ENCODE measurements at regions not wholly inside any gene's neighbourhood (a gene's known extent, or its start where the extent isn't known, plus 50 kb on each side); places are given as distances from the start of the nearest gene placed in this dataset.

DNA sequence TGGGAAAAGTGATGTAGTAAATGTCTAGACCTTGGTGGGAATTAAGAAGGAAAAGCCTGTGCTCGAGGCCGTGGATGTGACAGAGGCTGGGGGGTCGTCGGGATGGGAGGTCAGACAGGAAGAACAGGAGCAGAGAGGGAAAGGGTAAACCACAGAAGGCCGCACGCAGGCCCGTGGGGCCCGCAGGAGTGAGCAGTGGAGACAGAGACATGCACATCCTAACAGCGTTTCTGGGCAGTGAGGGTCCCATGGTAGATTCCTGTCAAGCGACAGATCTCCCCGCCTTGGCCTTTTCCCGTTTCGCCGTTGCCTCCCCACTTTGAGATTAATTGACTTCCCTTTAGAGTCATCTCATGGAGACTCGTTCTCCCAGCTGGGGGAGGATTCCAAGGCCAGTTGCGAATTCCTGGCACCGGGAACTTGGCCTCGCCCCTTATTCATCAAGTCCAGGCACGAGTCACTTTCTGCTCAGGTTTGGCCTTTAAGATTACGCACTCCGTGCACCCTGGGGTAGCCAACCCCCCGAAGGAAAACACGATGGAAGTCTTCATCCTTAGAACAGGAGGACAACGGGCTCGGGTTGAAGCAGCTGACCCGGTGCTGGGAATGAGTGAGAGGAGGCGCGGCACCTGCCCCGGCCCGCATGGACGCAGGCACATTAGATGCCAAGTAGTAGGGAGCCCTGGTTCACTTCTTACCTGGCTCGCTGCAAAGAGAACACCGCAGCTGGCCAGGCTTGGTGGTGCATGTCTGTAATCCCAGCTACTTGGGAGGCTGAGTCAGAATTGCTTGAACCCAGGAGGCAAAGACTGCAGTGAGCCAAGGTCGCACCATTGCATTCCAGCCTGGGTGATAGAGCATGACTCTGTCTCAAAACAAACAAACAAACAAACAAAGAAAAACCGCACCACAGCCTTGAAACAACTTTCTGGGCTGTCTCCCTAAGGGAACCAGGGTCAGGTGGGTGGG, 315.2 kb upstream of the SHH start:
- no peak for DNase-seq (ENCODE audit: low read depth in 2 of 2)

GRCh38 chr7:156125841-156126730, 313.8 kb upstream of the SHH start:
- no peak for DNase-seq (ENCODE audit: low read depth in 2 of 2)

DNA sequence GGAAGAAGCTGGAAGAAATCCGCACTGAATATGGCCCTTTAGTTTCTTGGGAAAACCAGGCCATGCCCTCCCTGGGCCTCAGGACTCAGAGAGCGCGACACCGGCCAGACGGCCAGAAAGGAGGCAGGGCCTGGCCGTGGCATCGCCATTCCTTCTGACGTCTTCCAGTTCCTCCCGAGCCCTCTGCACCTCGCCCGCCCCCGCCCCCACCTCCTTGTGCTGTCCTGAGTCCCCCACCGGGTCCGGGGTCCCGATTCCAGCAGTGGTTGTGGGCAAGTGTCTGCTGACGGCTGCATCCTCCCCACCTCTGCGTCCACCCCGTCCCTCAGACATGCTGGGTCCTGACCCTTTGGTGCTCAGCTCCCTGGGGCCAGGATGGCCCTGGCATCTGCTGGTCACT, 312.1 kb upstream of the SHH start:
- DNase-seq (ENCODE audit: low read depth in 2 of 2), result no peak

DNA sequence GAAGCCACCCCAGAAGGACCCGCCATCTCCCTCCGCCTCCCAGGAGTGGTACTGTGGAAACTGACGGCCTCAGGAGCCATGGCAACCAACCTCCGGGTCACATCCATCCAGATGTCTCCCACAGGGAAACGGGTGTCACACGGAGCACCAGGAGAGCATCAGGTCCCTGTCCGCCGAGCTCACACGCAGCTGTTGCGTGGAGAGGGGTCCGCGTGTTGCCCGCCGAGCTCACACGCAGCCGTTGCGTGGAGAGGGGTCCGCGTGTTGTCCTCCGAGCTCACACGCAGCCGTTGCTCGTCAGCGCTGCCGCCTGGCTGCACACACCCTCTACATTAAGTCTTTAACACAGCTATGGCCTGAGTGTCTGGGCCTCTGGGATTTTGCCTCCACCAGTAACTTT, 311.1 kb upstream of the SHH start:
- no peak for DNase-seq (ENCODE audit: low read depth in 2 of 2)

DNA sequence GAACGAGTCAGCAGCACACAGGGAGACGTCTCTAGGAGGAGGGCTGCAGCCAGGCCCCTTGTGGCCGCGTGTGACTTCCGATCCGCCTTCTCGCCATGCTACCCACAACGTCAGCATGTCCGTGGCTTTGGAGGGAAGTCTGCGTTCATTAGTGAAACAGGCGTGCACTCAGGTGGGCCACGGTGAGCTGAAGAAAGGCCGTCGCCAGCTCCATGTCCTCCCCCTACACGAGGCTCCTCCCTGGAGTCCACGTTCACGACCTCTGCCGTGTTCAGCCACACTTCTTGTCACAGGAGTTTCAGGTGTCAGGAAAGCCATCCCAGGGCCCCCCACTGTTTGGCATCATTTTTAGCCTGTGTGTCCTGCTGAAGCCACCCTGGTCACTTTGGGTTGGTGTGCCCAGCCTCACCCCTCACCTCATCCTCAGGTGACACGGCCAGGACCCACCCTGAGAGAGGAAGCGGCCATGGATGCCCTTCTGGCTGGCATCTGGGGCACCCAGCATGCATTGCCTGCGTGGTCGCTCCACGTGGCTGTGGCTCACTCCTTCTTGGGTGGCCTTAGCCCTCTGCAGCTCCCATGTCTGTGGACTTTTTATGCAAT, 310.6 kb upstream of the SHH start:
- no peak for DNase-seq (ENCODE audit: low read depth in 2 of 2)

- DNase-seq (ENCODE audit: low read depth in 2 of 2), result no peak
Observed at GRCh38 chr7:156121956-156122355, 309.7 kb upstream of the SHH start.

- DNase-seq (ENCODE audit: low read depth in 2 of 2), result no peak
Observed at GRCh38 chr7:156121434-156121833, 309.2 kb upstream of the SHH start.

DNA sequence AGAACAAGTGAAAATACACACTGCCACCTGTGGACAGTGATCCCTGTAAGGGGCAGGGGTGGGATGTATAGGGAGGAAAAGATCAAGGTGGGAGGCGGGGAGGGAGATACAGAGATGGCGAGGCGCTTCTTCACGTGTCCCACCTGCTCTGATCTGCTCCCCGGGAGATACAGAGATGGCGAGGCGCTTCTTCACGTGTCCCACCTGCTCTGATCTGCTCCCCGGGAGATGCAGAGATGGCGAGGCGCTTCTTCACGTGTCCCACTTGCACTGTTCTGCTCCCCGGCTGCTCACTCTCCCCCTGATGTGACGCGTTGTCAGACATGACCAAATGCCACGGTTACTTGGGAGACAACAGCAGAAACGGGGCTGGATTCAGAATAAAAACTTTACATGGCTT, 308.3 kb upstream of the SHH start:
- no peak for DNase-seq (ENCODE audit: low read depth in 2 of 2)

GRCh38 chr7:156119771-156120170, 307.5 kb upstream of the SHH start:
- DNase-seq (ENCODE audit: low read depth in 2 of 2), result no peak

- no peak for DNase-seq (ENCODE audit: low read depth in 2 of 2)
Observed at GRCh38 chr7:156118248-156118645, 306.0 kb upstream of the SHH start.

- no peak for DNase-seq (ENCODE audit: low read depth in 2 of 2)
Observed at GRCh38 chr7:156117542-156118247, 305.4 kb upstream of the SHH start.

DNA sequence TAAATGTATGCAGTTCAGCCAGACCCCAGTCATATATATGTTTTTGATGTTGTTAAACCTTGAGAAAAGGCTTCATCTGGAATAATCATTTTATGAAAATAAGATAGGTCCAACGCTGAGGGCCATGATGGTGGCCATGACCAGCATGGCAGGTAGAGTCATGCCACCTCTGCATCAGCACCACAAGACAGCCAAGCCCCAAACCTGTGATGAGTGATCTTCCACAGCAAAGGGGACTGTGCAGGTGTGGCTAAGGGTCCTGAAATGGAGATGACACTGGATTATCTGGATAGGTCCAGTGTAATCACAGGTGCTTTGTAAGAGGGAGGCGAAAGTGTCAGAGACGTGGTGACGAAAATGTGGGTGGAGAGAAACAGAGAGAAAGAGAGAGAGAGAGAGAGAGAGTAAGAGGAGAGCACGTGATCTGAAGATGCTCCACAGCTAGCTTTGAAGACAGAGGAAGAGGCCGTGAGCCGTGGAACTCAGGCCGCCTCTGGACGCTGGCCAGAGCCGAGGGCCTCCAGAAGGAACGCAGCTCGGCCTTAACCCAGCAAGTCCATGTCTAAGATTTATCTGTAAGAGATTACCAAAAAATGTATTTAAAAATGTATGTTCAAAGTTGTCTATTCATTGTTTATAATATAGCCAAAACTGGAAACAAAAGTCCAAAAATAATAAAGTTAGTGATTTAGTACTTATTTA, 304.4 kb upstream of the SHH start:
- DNase-seq (ENCODE audit: low read depth in 2 of 2), result no peak

DNA sequence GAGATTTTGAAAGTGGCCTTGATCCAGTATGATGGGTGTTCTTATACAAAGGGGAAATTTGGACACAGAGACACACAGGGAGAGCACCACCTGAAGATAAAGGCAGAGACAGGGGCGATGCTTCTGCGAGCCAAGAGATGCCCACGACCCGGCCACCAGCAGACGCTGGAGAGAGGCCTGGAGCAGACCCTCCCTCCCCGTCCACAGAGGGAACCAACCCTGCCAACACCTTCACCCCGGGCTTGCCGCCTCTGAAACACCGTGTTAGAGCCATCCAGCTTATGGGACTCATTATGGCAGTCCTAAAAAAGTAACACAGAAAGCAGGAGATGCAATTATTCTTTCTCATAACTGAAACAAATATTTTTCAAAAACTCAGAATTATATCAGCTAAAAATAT, 303.3 kb upstream of the SHH start:
- DNase-seq (ENCODE audit: low read depth in 2 of 2), result no peak

- no peak for DNase-seq (ENCODE audit: low read depth in 2 of 2)
Observed at GRCh38 chr7:156113731-156114130, 301.5 kb upstream of the SHH start.

- no peak for DNase-seq (ENCODE audit: low read depth in 2 of 2)
Observed at GRCh38 chr7:156109988-156110387, 297.7 kb upstream of the SHH start.

DNA sequence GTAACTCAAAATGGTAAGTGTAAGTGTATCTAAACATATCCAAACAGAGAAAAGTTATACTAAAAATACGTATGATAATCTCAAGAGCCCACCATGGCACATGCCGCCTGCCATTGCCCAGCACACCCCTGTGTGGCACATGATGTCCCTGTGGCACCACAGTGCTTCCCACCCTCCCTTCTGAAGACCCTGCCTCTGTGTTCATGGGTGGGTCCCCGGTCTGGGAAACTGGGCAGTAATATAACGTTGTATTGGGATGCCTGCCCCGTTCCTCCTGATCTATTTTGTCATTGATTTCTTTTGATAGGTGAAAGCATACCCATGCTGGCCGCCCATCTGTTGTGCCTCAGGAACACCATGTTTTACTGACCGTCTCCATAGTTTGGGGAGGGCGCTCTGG, 296.8 kb upstream of the SHH start:
- DNase-seq (ENCODE audit: low read depth in 2 of 2), result no peak

DNA sequence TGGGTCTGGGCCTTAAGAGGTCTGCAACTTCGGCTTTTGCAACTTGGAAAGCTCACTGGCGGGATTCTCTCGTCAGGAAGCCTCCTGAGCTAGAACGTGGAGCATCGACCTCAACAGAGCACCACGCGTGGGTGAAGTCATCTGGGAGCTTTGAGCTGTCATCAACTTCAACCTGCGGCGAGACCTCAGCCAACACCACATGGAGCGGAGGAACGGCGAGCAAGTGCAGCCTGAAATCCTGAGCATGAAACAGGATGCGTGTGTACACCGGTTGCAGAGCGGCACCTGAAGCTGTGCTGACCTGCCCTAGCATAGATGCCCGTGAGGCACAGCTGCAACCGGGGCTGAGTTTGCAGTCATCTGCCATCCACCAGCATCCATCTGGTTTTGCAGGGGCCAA, 295.7 kb upstream of the SHH start:
- DNase-seq (ENCODE audit: low read depth in 2 of 2), result no peak

GRCh38 chr7:156106107-156106426, 293.8 kb upstream of the SHH start:
- no peak for DNase-seq (ENCODE audit: low read depth in 2 of 2)

DNA sequence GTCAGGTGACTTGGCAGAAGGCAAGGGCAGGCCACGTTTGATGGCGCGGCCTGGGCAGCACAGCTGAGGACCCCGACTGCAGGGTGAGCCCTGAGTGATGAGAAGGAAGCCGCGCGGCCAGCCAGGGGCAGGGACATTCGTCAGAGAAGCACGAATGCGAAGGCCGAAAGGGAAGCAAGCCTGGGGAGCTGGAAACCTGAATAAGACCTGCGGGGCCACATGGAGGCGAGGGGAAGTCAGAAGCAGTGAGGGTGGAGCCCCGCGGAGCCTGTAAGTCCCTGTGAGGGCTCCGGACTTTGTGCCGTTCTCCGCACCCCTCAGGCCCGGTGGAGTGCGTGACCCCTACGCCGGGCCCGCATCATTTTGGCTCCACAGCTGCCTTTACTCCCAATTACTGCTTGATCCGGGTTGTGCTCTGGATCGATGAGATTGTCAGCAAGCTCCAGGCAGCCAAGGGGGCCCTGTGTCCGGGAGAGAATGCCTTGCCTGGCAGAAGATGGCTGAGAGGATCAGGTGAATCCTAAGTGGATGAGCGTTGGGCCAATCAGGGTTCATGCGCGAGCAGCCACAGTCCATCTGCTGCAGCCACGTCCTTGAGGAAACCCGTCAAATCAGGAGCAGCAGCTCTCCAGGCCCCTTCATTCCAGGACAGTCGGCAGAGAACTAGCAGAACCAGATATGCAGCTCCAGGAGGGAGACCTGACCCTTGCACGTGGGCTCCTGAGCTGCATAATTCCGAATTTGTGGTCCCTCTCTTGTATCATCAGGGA, 293.3 kb upstream of the SHH start:
- DNase-seq (ENCODE audit: low read depth in 2 of 2), result no peak

GRCh38 chr7:156104501-156105336, 292.5 kb upstream of the SHH start:
- DNase-seq (ENCODE audit: low read depth in 2 of 2), result no peak

Measured in stimulated activated CD4-positive, alpha-beta T cell treated with anti-CD3 and anti-CD28 coated beads, Interleukin-4, amount 100 ng/mL, for 48 hours (primary cell).